Panc1 (cell line): ENCODE measurements at regions not wholly inside any gene's neighbourhood (a gene's known extent, or its start where the extent isn't known, plus 50 kb on each side); places are given as distances from the start of the nearest gene placed in this dataset.

Experiments
- ATAC-seq: fragments of 200-7000 bp; cut with Tn5 transposase; 2 replicates; pipeline ENCODE4 v1.9.1; 2020; ENCODE audit warnings: mild to moderate bottlenecking, moderate library complexity
- BruUV-seq: library from RNA; stranded (reverse); fragments of 400-500 nt; replicated peaks from 2 replicates; lab custom pipeline; 2021; lab: Mats Ljungman, UMichigan
- CTCF ChIA-PET: fragments of 300-600 bp; sonication (Branson Sonifier 250); formaldehyde crosslinking; loops from one replicate; lab custom pipeline; 2022; ENCODE audit warnings: antibody characterized with exemption; lab: Charles Lee
- POLR2A ChIA-PET: fragments of 300-600 bp; sonication (Branson Sonifier 250); formaldehyde crosslinking; loops from one replicate; lab custom pipeline; 2022; ENCODE audit warnings: antibody characterized with exemption; lab: Charles Lee
- DNase-seq: peaks from one replicate; pipeline ENCODE4 v3.0.0-alpha.2; 2010; ENCODE audit warnings: low read depth, low spot score
- H3K27ac ChIP-seq: 2 replicates; pipeline ENCODE4 v1.5.1; 2011; ENCODE audit warnings: mild to moderate bottlenecking, low read length, inconsistent platforms
- H3K27me3 ChIP-seq: fragments of 200-500 bp; sonication (Bioruptor generic); 2 replicates; pipeline ENCODE4 v1.6.0; 2014; ENCODE audit warnings: low read length, inconsistent platforms; ENCODE audit not compliant: control insufficient read depth, insufficient read depth
- H3K36me3 ChIP-seq: fragments of 200-500 bp; sonication (Bioruptor generic); 2 replicates; pipeline ENCODE4 v1.5.1; 2014; ENCODE audit warnings: inconsistent platforms, mild to moderate bottlenecking, low read length, moderate library complexity; ENCODE audit not compliant: control insufficient read depth, insufficient read depth
- H3K4me1 ChIP-seq: 2 replicates; pipeline ENCODE4 v1.5.1; 2011; ENCODE audit warnings: inconsistent platforms, mild to moderate bottlenecking, low read length, moderate library complexity; ENCODE audit not compliant: control insufficient read depth, insufficient read depth
- H3K4me3 ChIP-seq, 2 experiments: 2 replicates each; pipeline ENCODE4 v1.5.1; 2011 to 2012; ENCODE audit warnings: low read depth in 2 of 2, low read length in 2 of 2, mild to moderate bottlenecking in 2 of 2, inconsistent platforms in 1 of 2, moderate library complexity in 1 of 2
- H3K9me3 ChIP-seq: fragments of 200-500 bp; sonication (Bioruptor generic); 2 replicates; pipeline ENCODE4 v1.5.1; 2014; ENCODE audit warnings: low read depth, mild to moderate bottlenecking, inconsistent platforms, low read length, moderate library complexity; ENCODE audit not compliant: control insufficient read depth, insufficient read depth
- POLR2AphosphoS5 ChIP-seq: IDR thresholded peaks from 2 replicates; pipeline ENCODE4 v1.6.1; 2012; ENCODE audit warnings: mild to moderate bottlenecking, low read depth, low read length, moderate library complexity
- SIN3A ChIP-seq: IDR thresholded peaks from 2 replicates; pipeline ENCODE4 v1.6.1; 2012; ENCODE audit warnings: low read depth, mild to moderate bottlenecking, low read length, moderate library complexity, borderline replicate concordance; ENCODE audit not compliant: insufficient read depth
- TCF7L2 ChIP-seq: IDR thresholded peaks from 2 replicates; pipeline ENCODE4 v1.6.1; 2011; ENCODE audit warnings: mild to moderate bottlenecking, low read depth, low read length, inconsistent platforms
- in situ Hi-C: cut with HindIII; loops from 2 replicates; pipeline ENCODE4 v1.10.0; 2016; ENCODE audit warnings: low sequenced_read_pairs, low pct_unique_long_range_greater_than_20kb
- intact Hi-C: fragments of 100-400 bp; cut with micrococcal nuclease; formaldehyde crosslinking; loops from one replicate; pipeline ENCODE4 v1.10.0; 2022; ENCODE audit not compliant: unreplicated experiment
- TF ChIP-seq, protein P1 (sequence below), 2 experiments: IDR thresholded peaks; 2 replicates each; pipeline ENCODE4 v1.6.1; 2011 to 2012; ENCODE audit warnings: low read depth in 2 of 2, control low read depth in 1 of 2, low read length in 1 of 2, mild to moderate bottlenecking in 1 of 2, moderate library complexity in 1 of 2; ENCODE audit not compliant: insufficient read depth in 1 of 2
- TF ChIP-seq, protein P2 (sequence below): fragments of 450-650 bp; IDR thresholded peaks from 2 replicates; pipeline ENCODE4 v1.5.1; 2017; ENCODE audit warnings: mild to moderate bottlenecking

DNA sequence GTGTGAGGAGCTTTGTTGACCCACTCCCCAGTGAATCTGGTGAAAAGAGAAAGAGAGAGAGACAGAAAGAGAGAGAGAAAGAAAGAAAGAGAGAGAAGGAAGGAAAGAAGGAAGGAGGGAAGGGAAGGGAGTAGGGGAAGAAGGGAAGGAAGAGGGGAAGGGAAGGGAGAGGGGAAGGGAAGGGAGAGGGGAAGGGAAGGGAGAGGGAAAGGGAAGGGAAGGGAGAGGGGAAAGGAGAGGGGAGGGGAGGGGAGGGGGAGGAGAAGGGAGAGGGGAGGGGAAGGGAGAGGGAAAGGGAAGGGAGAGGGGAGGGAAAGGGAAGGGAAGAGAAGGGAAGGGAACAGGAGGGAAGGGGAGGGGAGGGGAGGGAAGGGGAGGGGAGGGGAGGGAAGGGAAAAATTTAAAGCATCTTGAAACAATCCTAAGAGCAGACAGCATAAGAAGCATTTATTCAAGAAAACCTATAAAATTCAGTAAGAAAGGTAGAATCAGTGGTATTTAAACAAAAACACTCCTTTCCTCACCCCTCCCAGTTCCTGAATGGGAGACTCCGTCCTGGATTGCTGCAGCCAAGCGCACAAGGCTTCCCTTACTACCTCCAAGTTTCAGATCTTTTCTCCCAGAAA is 846.2 kb upstream of the POM121L12 start:
- ATAC-seq, result no peak
- intact Hi-C loops, result no loop called here
- H3K27me3 ChIP-seq, result no peaks in the 10 kb centered on the region
- no peaks in the 10 kb centered on the region for H3K4me1 ChIP-seq
- CTCF ChIA-PET, result no interaction called here
- DNase-seq, result no peak
- BruUV-seq, result no TSS peak
- H3K4me3 ChIP-seq, result no peak overlapping the region
- POLR2A ChIA-PET, result no interaction called here
- no peaks in the 10 kb centered on the region for H3K36me3 ChIP-seq
- no peak overlapping the region for H3K27ac ChIP-seq
- in situ Hi-C loops, result no loop called here
- H3K9me3 ChIP-seq, result 0 out of 2 replicates have a peak, but pooled peaks cover 2% of the 10 kb centered on the region
- TF ChIP-seq, protein P1, sequence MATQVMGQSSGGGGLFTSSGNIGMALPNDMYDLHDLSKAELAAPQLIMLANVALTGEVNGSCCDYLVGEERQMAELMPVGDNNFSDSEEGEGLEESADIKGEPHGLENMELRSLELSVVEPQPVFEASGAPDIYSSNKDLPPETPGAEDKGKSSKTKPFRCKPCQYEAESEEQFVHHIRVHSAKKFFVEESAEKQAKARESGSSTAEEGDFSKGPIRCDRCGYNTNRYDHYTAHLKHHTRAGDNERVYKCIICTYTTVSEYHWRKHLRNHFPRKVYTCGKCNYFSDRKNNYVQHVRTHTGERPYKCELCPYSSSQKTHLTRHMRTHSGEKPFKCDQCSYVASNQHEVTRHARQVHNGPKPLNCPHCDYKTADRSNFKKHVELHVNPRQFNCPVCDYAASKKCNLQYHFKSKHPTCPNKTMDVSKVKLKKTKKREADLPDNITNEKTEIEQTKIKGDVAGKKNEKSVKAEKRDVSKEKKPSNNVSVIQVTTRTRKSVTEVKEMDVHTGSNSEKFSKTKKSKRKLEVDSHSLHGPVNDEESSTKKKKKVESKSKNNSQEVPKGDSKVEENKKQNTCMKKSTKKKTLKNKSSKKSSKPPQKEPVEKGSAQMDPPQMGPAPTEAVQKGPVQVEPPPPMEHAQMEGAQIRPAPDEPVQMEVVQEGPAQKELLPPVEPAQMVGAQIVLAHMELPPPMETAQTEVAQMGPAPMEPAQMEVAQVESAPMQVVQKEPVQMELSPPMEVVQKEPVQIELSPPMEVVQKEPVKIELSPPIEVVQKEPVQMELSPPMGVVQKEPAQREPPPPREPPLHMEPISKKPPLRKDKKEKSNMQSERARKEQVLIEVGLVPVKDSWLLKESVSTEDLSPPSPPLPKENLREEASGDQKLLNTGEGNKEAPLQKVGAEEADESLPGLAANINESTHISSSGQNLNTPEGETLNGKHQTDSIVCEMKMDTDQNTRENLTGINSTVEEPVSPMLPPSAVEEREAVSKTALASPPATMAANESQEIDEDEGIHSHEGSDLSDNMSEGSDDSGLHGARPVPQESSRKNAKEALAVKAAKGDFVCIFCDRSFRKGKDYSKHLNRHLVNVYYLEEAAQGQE (IDR thresholded peaks at IDR 0.05; ENCODE audit: insufficient read depth in 1 of 2, low read depth in 2 of 2, low read length in 1 of 2), result no peak
- TF ChIP-seq TCF7L2 (no peak), POLR2AphosphoS5 (no peak), SIN3A (no peak)
- TF ChIP-seq, protein P2, sequence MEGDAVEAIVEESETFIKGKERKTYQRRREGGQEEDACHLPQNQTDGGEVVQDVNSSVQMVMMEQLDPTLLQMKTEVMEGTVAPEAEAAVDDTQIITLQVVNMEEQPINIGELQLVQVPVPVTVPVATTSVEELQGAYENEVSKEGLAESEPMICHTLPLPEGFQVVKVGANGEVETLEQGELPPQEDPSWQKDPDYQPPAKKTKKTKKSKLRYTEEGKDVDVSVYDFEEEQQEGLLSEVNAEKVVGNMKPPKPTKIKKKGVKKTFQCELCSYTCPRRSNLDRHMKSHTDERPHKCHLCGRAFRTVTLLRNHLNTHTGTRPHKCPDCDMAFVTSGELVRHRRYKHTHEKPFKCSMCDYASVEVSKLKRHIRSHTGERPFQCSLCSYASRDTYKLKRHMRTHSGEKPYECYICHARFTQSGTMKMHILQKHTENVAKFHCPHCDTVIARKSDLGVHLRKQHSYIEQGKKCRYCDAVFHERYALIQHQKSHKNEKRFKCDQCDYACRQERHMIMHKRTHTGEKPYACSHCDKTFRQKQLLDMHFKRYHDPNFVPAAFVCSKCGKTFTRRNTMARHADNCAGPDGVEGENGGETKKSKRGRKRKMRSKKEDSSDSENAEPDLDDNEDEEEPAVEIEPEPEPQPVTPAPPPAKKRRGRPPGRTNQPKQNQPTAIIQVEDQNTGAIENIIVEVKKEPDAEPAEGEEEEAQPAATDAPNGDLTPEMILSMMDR, result no peak

DNA sequence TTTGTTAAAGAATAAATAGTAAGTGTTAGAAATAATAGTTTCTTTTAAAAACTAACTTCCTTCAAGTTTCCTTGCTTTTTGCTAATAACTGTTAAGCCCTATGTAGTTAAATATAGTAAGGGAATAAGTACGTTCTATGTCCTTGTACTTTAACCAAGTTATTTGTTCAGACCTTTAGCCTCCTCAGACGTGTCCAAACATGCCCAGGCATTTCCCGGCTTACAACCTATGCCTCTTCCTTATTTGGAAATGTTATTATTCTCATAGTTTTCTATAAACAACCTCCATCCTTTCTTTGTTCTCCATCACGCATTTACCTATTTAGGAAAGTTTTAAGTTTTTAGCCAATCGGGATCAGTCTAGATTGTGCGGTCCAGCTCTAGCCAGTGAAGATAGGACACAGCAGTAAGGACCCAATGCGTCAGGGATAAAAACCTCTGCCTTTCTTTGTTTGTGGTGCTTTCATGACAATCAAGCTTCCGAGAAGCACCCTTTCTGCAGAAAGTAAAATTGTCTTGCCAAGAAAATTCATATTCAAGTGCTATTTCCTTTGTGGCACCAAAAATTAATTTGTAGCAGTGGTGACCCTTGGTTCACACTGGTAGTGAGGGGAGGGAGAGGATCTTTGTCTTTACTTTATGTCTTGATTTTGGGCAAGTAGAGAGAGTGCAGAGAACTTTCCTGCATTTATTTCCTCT is 851.3 kb upstream of the POM121L12 start:
- ATAC-seq (no peak), DNase-seq (no peak)
- ChIA-PET CTCF (no interaction called here), POLR2A (no interaction called here)
- H3K27ac ChIP-seq, result no peak overlapping the region
- no peak overlapping the region for H3K4me3 ChIP-seq
- H3K4me1 ChIP-seq, result no peaks in the 10 kb centered on the region
- H3K9me3 ChIP-seq, result peaks cover 2% of the 10 kb centered on the region; the same call in 1 of the 2 replicates
- intact Hi-C loops, result no loop called here
- TF ChIP-seq, protein P2, result no peak
- TF ChIP-seq, protein P1 (IDR thresholded peaks at IDR 0.05; ENCODE audit: insufficient read depth in 1 of 2, low read depth in 2 of 2, low read length in 1 of 2), result no peak
- TF ChIP-seq TCF7L2 (no peak), SIN3A (no peak), POLR2AphosphoS5 (no peak)
- in situ Hi-C loops, result no loop called here
- no TSS peak for BruUV-seq
- H3K36me3 ChIP-seq, result no peaks in the 10 kb centered on the region
- no peaks in the 10 kb centered on the region for H3K27me3 ChIP-seq
